Fibroblast of skin of right biceps (primary cell): ENCODE measurements at regions not wholly inside any gene's neighbourhood (a gene's known extent, or its start where the extent isn't known, plus 50 kb on each side); places are given as distances from the start of the nearest gene placed in this dataset.

ENCODE experiments used
- DNase-seq: peaks from one replicate; pipeline ENCODE4 v3.0.0-alpha.2; 2013

DNA sequence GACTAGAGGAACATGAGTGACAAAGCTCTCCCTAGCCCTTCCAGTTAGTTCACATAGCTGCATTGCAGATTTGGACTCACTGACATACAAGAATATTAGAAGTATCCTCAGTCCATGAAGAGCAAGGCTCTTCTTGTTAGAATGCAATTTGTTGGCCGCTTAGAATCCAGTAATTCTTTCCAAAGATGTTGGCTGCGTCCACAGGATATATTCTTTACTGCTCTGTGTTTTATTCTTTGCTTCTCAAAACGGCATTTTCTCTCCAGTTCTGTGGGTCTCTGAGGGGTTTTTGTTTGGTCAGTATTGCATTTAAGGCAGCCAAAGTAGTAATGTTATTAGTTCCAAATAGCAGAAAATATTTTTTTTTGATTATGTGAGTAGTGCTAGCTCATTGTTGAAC, 588.6 kb downstream of the DNAJB9 start:
- DNase-seq = no peak

DNA sequence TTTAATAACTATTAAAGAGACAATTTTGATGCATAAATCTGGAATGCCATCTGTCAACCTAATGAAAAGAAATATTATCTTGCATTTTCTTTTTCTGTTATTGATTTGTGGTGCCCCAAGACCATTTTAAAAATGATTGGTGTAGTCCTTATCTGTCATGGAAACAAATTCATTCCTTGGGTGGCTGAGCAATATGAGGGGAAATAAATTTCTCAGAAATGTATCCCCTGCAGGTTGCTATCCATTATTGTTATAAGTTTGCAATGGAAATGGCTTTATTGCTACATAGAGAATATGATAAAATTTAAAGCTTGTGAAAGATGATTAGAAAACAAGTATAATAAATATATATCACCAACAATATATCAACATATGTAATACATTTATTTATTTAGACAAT, 607.0 kb downstream of the DNAJB9 start:
- no peak for DNase-seq

DNA sequence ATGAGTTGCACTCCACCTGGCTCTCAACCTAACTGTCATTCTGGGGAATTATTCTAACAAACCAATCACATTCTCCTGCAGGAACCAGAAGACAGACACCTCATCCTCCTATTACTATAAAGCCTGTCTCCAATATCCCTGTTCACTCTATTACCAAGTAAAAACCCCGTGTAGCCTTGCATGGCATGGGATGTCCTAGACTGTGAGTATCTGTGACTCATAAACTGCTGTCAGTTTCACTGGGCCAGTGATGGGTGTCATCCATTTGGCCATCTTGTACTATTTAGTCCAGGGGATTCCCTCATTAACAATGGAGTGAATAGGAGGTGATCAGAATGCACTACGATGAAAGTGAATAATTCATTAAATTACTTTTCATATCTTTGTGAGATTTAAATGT, 608.7 kb downstream of the DNAJB9 start:
- DNase-seq = no peak

DNA sequence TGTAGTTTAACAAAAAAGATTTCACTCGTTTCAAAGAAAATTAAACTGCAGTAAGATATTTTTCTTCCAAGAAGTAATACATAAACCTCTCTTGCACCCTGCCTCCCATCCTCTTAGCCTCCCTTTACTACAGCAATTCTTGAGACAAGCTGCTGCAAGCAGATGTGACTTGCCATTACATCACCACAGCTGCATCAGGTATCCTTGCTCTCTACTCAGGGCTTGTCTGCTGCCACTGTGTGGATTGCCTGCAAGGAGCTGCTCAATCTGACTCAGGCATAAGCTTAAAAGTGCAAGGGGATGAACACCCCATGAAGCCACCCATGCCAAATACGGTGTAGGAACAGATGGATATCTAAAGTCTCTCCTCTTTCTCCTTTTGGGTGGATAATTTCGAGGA, 609.9 kb downstream of the DNAJB9 start:
- DNase-seq = no peak

DNA sequence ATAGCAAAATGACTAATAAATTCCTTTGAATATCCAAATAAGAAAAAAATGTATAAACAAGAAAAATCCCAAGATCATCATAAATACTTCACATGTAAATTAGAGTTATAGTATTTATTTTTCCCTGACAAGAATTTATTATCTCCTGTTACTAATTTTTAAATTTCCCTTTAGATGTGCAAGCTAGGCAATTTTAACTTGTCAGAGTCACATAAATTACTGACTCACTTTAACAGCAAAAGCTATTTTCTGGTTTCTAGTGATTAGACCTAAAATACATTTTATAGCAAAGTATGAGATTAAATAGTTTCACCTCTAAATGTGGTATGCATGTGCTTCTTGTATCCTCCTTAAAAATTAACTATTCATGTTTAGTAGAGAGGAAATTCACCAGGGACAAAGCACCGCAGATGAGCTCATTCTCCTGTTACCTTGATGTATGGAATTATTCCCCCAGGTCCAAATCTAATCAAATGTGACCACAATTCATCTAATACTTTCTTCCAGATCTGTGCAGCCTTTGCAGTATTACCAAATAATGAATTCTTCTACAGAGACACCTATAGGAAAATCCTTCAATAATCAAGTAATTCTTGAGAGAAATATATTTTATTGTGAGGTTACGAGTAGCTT, 621.2 kb downstream of the DNAJB9 start:
- no peak for DNase-seq

DNA sequence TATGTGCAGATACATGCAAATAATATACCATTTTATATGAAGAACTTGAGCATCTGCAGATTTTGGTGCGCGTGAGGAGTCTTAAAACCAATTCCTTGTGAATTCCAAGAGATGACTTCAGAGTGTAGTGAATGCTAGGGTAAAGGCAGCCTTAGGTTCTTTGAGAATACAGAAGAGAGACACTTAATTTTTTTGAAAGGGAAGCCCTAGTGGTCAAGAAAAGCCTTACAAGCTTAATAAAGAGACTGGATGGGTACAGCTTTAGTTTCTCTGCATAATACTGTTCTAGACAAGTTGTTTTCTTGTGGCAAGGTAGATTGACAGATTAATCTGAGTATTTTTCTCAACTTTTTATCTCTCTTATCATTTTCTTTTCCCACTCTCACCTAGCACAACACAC, 636.5 kb downstream of the DNAJB9 start:
- DNase-seq = no peak

GRCh38 chr7:109213081-109213480, 643.4 kb downstream of the DNAJB9 start:
- no peak for DNase-seq

GRCh38 chr7:109215341-109215740, 645.7 kb downstream of the DNAJB9 start:
- DNase-seq = no peak

DNA sequence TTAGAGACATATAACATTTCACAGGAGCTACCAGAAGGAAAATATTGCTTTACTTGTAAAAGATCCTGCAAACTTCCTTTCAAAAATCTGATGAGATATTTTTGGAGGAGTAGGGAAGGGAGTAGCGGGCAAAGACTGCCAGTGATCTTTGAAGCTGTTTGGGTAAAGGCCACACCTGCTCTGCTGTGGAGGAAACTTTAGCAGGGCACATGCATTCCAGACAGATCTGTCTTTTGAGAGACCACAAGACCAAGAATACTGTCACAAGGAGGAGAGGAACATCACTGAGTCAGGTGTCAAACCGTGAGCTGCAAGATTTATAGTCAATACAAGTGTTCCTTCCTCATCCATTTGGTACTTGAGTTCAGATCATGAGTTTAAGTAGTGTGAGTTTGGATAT, 654.4 kb downstream of the DNAJB9 start:
- DNase-seq = no peak

- no peak for DNase-seq
Observed at GRCh38 chr7:109226699-109227098, 657.0 kb downstream of the DNAJB9 start.

GRCh38 chr7:109235316-109235715, 665.6 kb downstream of the DNAJB9 start:
- no peak for DNase-seq

GRCh38 chr7:109246330-109247077, 676.8 kb downstream of the DNAJB9 start:
- peak; percentile 53 for DNase-seq

DNA sequence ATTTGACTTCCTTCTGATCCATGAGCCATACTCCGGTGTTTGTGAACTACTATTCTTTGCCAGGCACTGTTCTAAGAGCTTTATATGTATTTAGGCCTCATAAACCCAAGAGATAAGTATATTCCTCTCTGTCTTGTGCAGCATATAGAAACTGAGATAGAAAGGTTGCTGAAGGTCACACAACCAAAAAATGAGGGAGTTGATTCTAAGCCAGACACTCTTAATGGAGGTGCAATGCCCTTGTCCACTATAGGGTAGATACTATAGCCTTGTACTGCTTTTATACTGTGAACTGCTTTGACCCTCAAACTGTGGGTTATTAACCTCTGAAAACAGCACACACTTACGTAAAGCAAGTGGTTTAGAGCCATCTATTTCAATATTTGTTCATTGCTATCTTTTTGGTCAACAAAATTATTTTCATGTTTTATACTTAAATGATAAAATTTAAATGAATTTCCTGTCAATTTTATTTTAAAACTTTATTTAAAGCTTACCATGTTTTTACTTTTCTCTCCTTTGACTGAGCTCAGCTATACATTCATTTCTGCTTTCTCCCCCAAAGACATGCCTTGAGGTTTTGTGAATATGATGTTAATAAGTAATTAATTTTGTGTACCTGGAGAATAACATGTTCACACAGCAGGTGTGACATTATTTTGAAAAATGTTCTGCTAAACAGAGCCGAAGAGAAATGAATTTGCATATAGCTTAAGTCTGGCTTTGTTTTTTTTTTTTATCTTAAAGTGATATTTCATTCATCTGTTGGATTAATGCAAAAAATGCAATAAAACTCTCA, 687.3 kb downstream of the DNAJB9 start:
- DNase-seq = no peak

GRCh38 chr7:109259151-109259550, 689.5 kb downstream of the DNAJB9 start:
- DNase-seq = no peak

DNA sequence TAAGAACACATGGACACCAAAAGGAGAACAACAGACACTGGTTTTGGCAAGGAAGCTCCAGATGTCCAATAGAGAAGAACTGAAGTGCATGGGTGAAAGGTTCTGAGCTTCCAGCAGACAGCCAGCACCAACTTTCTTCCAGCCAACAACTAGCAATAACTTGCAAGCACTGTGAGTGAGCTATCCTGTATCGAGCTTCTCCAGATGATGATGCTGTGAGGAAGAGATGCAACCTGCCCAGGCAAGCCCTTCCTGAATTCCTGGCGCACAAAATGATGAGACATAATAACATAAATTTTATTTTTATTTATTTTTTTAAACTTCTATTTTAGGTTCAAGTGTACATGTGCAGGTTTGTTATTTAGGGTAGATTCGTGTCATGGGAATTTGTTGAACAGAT, 692.1 kb downstream of the DNAJB9 start:
- no peak for DNase-seq

DNA sequence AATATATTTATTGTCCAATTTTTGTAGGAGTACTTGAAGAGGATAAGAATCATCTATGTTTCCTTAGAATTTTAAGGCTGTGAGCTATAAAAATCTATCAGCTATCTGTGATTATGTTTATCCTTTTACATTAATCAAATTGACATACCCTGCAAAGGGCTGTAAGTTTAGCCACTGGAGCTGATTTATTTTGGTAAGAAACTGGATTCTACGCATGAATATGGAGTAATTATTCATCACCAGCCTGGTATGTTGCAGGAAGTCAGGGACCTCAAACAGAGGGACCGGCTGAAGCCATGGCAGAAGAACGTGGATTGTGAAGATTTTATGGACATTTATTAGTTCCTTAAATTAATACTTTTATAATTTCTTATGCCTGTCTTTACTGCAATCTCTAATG, 696.9 kb downstream of the DNAJB9 start:
- no peak for DNase-seq

DNA sequence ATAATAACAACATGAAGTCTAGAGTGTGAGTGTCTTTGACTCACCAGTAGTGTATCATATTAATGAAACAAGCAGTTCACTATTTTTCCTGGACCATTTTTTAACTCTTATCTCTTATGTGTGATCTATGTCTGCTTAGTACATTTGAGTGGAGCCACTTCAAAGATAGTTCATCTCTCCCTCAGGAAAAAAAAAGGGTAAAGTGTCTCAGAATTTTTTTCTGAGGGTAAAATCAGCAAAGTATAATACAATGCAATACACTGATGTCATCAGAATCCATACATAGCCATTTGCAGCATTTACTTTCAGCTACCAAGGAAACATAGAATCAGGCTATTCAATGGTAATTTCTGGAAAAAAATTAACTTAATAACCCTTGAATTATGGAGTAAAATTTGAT, 706.7 kb downstream of the DNAJB9 start:
- DNase-seq = no peak

- no peak for DNase-seq
Observed at GRCh38 chr7:109282726-109283125, 713.1 kb downstream of the DNAJB9 start.

- DNase-seq = no peak
Observed at GRCh38 chr7:109284943-109285342, 715.3 kb downstream of the DNAJB9 start.

DNA sequence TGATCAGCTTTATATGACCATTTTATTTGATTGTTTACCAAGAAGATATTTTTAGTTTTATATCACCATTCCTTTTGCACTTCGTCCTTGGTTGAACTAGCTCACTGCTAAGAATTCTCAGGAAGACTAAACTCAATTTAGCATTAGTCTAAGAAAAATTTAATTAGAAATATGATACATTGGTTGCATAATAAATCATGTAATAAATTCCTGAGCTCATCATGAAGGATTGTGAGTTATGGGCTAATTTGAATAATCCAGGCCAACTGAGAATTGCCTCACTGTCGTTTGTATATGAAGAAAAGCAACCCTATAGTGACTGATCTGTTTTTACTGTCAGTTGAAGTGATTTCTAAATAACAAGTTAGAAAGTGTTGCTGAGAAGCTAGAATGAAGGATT, 725.5 kb downstream of the DNAJB9 start:
- no peak for DNase-seq

GRCh38 chr7:109308816-109309215, 739.1 kb downstream of the DNAJB9 start:
- DNase-seq = no peak

- DNase-seq = no peak
Observed at GRCh38 chr7:109309790-109310189, 740.1 kb downstream of the DNAJB9 start.

GRCh38 chr7:109318136-109318535, 748.5 kb downstream of the DNAJB9 start:
- DNase-seq = no peak

DNA sequence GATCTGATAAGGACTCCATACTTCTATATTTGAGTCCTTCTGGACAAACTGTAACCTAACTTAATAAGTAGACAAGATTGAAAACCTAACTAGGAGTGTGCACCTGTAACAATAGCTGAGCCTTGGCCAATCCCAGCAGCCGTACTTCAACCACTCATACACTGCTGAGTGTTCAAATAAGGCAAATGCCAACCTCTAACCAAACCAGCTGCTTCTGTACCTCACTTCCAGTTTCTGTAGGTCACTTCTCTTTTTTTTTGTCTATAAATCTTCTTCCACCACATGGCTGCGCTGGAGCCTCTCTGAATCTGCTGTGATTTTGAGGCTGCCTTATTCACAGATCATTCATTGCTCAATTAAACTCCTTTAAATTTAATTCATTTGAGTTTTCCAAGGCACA, 753.2 kb downstream of the DNAJB9 start:
- DNase-seq = no peak
